GM19467 (cell line): ENCODE measurements at regions not wholly inside any gene's neighbourhood (a gene's known extent, or its start where the extent isn't known, plus 50 kb on each side); places are given as distances from the start of the nearest gene placed in this dataset.
"Not testable (repeated sequence)": the region's sequence is repeated elsewhere in the genome, so short reads cannot be mapped to it uniquely, and the experiment has no call there.

Source experiments
- ATAC-seq: cut with Tn5 transposase; IDR thresholded peaks from one replicate; pipeline ENCODE4 v1.9.1; 2021; ENCODE audit warnings: mild to moderate bottlenecking, moderate library complexity; ENCODE audit not compliant: unreplicated experiment

- ATAC-seq: no peak
Observed at GRCh38 chr16:85220125-85220839, 108.0 kb upstream of the CIBAR2 start.

GRCh38 chr16:85220964-85221731 is 108.9 kb upstream of the CIBAR2 start:
- ATAC-seq: no peak

- no peak for ATAC-seq
Observed at GRCh38 chr16:85221771-85222154, 109.5 kb upstream of the CIBAR2 start.

- ATAC-seq: no peak
Observed at GRCh38 chr16:85222155-85222863, 110.0 kb upstream of the CIBAR2 start.

- no peak for ATAC-seq
Observed at GRCh38 chr16:85225257-85225656, 113.0 kb upstream of the CIBAR2 start.

GRCh38 chr16:85225721-85226120 is 113.4 kb upstream of the CIBAR2 start:
- no peak for ATAC-seq

- peak; percentile 78 for ATAC-seq
Observed at GRCh38 chr16:85227084-85227945, 115.0 kb upstream of the CIBAR2 start.

- no peak for ATAC-seq
Observed at GRCh38 chr16:85227946-85228862, 115.9 kb upstream of the CIBAR2 start.

GRCh38 chr16:85228970-85229430 is 116.7 kb upstream of the CIBAR2 start:
- no peak for ATAC-seq

GRCh38 chr16:85229869-85230462 is 117.7 kb upstream of the CIBAR2 start:
- no peak for ATAC-seq

- ATAC-seq: not testable (repeated sequence)
Observed at GRCh38 chr16:85230764-85231383, 118.6 kb upstream of the CIBAR2 start.

GRCh38 chr16:85231959-85232358 is 119.7 kb upstream of the CIBAR2 start:
- no peak for ATAC-seq

GRCh38 chr16:85232369-85233142 is 120.3 kb upstream of the CIBAR2 start:
- ATAC-seq: no peak

GRCh38 chr16:85233516-85233915 is 121.2 kb upstream of the CIBAR2 start:
- no peak for ATAC-seq

- ATAC-seq: no peak
Observed at GRCh38 chr16:85234310-85235204, 122.3 kb upstream of the CIBAR2 start.

GRCh38 chr16:85235991-85236817 is 123.9 kb upstream of the CIBAR2 start:
- no peak for ATAC-seq
